ENCODE measurements at regions not wholly inside any gene's neighbourhood (a gene's known extent, or its start where the extent isn't known, plus 50 kb on each side); places are given as distances from the start of the nearest gene placed in this dataset.
"Not testable (repeated sequence)": the region's sequence is repeated elsewhere in the genome, so short reads cannot be mapped to it uniquely, and the experiment has no call there.

GRCh38 chrX:123798706-123799430, 61.0 kb upstream of the XIAP start:
- TF ChIP-seq CTCF, EZH2 (IDR thresholded peaks at IDR 0.05): not testable (repeated sequence)
